NT2/D1 (cell line): ENCODE measurements at regions not wholly inside any gene's neighbourhood (a gene's known extent, or its start where the extent isn't known, plus 50 kb on each side); places are given as distances from the start of the nearest gene placed in this dataset.

Experiments used
- SUZ12 ChIP-seq: IDR thresholded peaks from 2 replicates; pipeline ENCODE4 v1.6.1; 2011; ENCODE audit not compliant: insufficient read length, insufficient read depth; ENCODE audit errors: extremely low read depth
- YY1 ChIP-seq: IDR thresholded peaks from 2 replicates; pipeline ENCODE4 v1.6.1; 2011; ENCODE audit not compliant: insufficient read length, insufficient read depth
- ZNF274 ChIP-seq: IDR thresholded peaks from 2 replicates; pipeline ENCODE4 v1.6.1; 2011; ENCODE audit warnings: mild to moderate bottlenecking, low read depth, low read length

- TF ChIP-seq YY1 (no peak), SUZ12 (no peak), ZNF274 (no peak)
These were observed 158.3 kb downstream of the HDGFL1 start for GRCh38 chr6:22727710-22728109.
